ENCODE measurements at regions not wholly inside any gene's neighbourhood (a gene's known extent, or its start where the extent isn't known, plus 50 kb on each side); places are given as distances from the start of the nearest gene placed in this dataset.
"Not testable (repeated sequence)": the region's sequence is repeated elsewhere in the genome, so short reads cannot be mapped to it uniquely, and the experiment has no call there.

- no peak for DNase-seq
Observed at GRCh38 chr2:175599966-175600831, 401.9 kb downstream of the LNPK start.

- no peak for DNase-seq
Observed at GRCh38 chr2:175597286-175597685, 404.8 kb downstream of the LNPK start.

- no peak for DNase-seq
Observed at GRCh38 chr2:175595139-175595538, 406.9 kb downstream of the LNPK start.

- not testable (repeated sequence) for DNase-seq
Observed at GRCh38 chr2:175593686-175594525, 408.2 kb downstream of the LNPK start.

GRCh38 chr2:175588213-175588612 is 406.7 kb upstream of the ATP5MC3 start:
- not testable (repeated sequence) for DNase-seq

- DNase-seq, result no peak
Observed at GRCh38 chr2:175585496-175585895, 404.0 kb upstream of the ATP5MC3 start.

- DNase-seq, result no peak
Observed at GRCh38 chr2:175580652-175581051, 399.1 kb upstream of the ATP5MC3 start.

GRCh38 chr2:175579646-175580045 is 398.1 kb upstream of the ATP5MC3 start:
- no peak for DNase-seq

GRCh38 chr2:175577368-175577970 is 396.0 kb upstream of the ATP5MC3 start:
- no peak for DNase-seq

GRCh38 chr2:175576875-175577274 is 395.4 kb upstream of the ATP5MC3 start:
- no peak for DNase-seq

GRCh38 chr2:175576270-175576669 is 394.8 kb upstream of the ATP5MC3 start:
- DNase-seq, result no peak

GRCh38 chr2:175575346-175576258 is 394.1 kb upstream of the ATP5MC3 start:
- no peak for DNase-seq

GRCh38 chr2:175574069-175574468 is 392.6 kb upstream of the ATP5MC3 start:
- DNase-seq, result no peak

- no peak for DNase-seq
Observed at GRCh38 chr2:175571078-175571653, 389.7 kb upstream of the ATP5MC3 start.

- DNase-seq, result no peak
Observed at GRCh38 chr2:175568109-175568730, 386.7 kb upstream of the ATP5MC3 start.

GRCh38 chr2:175567435-175568061 is 386.0 kb upstream of the ATP5MC3 start:
- DNase-seq, result no peak

- DNase-seq, result no peak
Observed at GRCh38 chr2:175560521-175561169, 379.1 kb upstream of the ATP5MC3 start.

GRCh38 chr2:175559613-175560012 is 378.1 kb upstream of the ATP5MC3 start:
- no peak for DNase-seq

GRCh38 chr2:175557810-175558377 is 376.4 kb upstream of the ATP5MC3 start:
- no peak for DNase-seq

GRCh38 chr2:175553910-175554309 is 372.4 kb upstream of the ATP5MC3 start:
- no peak for DNase-seq

All from NCI-H187 (cell line).